H1 (cell line): ENCODE measurements at regions not wholly inside any gene's neighbourhood (a gene's known extent, or its start where the extent isn't known, plus 50 kb on each side); places are given as distances from the start of the nearest gene placed in this dataset.

Experiments used
- CTCF ChIA-PET: fragments of 300-600 bp; sonication (Branson Sonifier 250); formaldehyde crosslinking; loops from one replicate; lab custom pipeline; 2021; ENCODE audit not compliant: partially characterized antibody; lab: Charles Lee
- POLR2A ChIA-PET: fragments of 300-600 bp; sonication (Branson Sonifier 250); formaldehyde crosslinking; loops from one replicate; lab custom pipeline; 2021; ENCODE audit warnings: inconsistent platforms; ENCODE audit not compliant: partially characterized antibody; lab: Charles Lee
- DNase-seq, 2 experiments: peaks; one replicate each; pipeline versions ENCODE4 v3.0.0 to v3.0.0-alpha.2; 2010 to 2022; ENCODE audit warnings: low spot score in 2 of 2, low read depth in 1 of 2, mixed read lengths in 1 of 2
- FAIRE-seq: peaks from 2 replicates; lab custom pipeline; 2011; peaks lifted over from hg19 to GRCh38; lab: Jason Lieb, UNC
- H2AFZ ChIP-seq: 2 replicates; pipeline ENCODE4 v1.8.1; 2012; ENCODE audit warnings: low read length, inconsistent platforms
- H2AK5ac ChIP-seq: 2 replicates; pipeline ENCODE4 v1.6.1; 2013; ENCODE audit warnings: low read depth, low read length
- H2BK120ac ChIP-seq: replicated peaks from 2 replicates; pipeline ENCODE3; 2013; ENCODE audit warnings: low read depth, low read length, inconsistent platforms
- H2BK12ac ChIP-seq: 2 replicates; pipeline ENCODE4 v1.6.1; 2013; ENCODE audit warnings: low read depth, low read length
- H2BK15ac ChIP-seq: 2 replicates; pipeline ENCODE4 v1.6.1; 2013; ENCODE audit warnings: low read length
- H2BK20ac ChIP-seq: 2 replicates; pipeline ENCODE4 v1.6.1; 2013; ENCODE audit warnings: low read length
- H2BK5ac ChIP-seq: 2 replicates; pipeline ENCODE4 v1.6.1; 2013; ENCODE audit warnings: low read depth, low read length
- H3K14ac ChIP-seq: 2 replicates; pipeline ENCODE4 v1.6.1; 2013; ENCODE audit warnings: inconsistent platforms; ENCODE audit not compliant: insufficient read length
- H3K18ac ChIP-seq: 2 replicates; pipeline ENCODE4 v1.6.1; 2013; ENCODE audit warnings: low read length; ENCODE audit errors: extremely low read depth
- H3K23ac ChIP-seq: 2 replicates; pipeline ENCODE4 v1.6.1; 2013; ENCODE audit warnings: inconsistent platforms; ENCODE audit not compliant: insufficient read length
- H3K23me2 ChIP-seq: 2 replicates; pipeline ENCODE4 v1.6.1; 2013; ENCODE audit warnings: low read depth, low read length
- H3K27ac ChIP-seq: 2 replicates; pipeline ENCODE4 v1.6.1; 2011; ENCODE audit warnings: low read depth, low read length, inconsistent platforms
- H3K27me3 ChIP-seq, 4 experiments: replicated peaks in 1 of 4; 1 replicate in 1 of 4; 2 replicates in 3 of 4; pipeline versions ENCODE4 v1.6.1 to v1.8.1; 2011 to 2013; ENCODE audit warnings: low read length in 3 of 4, mild to moderate bottlenecking in 3 of 4, inconsistent platforms in 2 of 4, mixed read lengths in 2 of 4, moderate library complexity in 1 of 4; ENCODE audit not compliant: control insufficient read depth in 3 of 4, insufficient read depth in 3 of 4; ENCODE audit errors: extremely low read depth in 1 of 4
- H3K36me3 ChIP-seq, 4 experiments: 2 replicates each; pipeline versions ENCODE4 v1.6.1 to v1.8.1; 2011 to 2013; ENCODE audit warnings: mild to moderate bottlenecking in 4 of 4, low read length in 3 of 4, moderate library complexity in 2 of 4, control low read depth in 1 of 4, inconsistent platforms in 1 of 4; ENCODE audit not compliant: insufficient read depth in 4 of 4, control insufficient read depth in 2 of 4
- H3K4ac ChIP-seq: replicated peaks from 2 replicates; pipeline ENCODE3; 2013; ENCODE audit warnings: low read length, low read depth, mixed read lengths, inconsistent platforms; ENCODE audit not compliant: insufficient read length
- H3K4me1 ChIP-seq, 4 experiments: replicated peaks in 1 of 4; 1 replicate in 1 of 4; 2 replicates in 3 of 4; pipeline versions ENCODE4 v1.6.1 to v1.8.1; 2011 to 2013; ENCODE audit warnings: low read length in 3 of 4, inconsistent platforms in 2 of 4, mixed read lengths in 1 of 4; ENCODE audit not compliant: insufficient read depth in 4 of 4, control insufficient read depth in 3 of 4
- H3K4me2 ChIP-seq, 2 experiments: 2 replicates each; pipeline versions ENCODE4 v1.6.1 to v1.8.1; 2011 to 2013; ENCODE audit warnings: low read depth in 2 of 2, low read length in 2 of 2, control low read depth in 1 of 2, inconsistent platforms in 1 of 2, mild to moderate bottlenecking in 1 of 2; ENCODE audit not compliant: insufficient read depth in 1 of 2
- H3K4me3 ChIP-seq, 4 experiments: fragments of 200-600, 300-600 bp in 1 of 4; sonication (generic), shearing (Covaris generic), sonication (Bioruptor Twin) in 1 of 4; 2 replicates each; pipeline versions ENCODE4 v1.5.1 to v1.8.1; 2011 to 2016; ENCODE audit warnings: low read length in 4 of 4, low read depth in 3 of 4, control low read depth in 2 of 4, inconsistent platforms in 2 of 4, mild to moderate bottlenecking in 2 of 4, mixed read lengths in 1 of 4, moderate library complexity in 1 of 4; ENCODE audit not compliant: insufficient read depth in 2 of 4; ENCODE audit errors: extremely low read depth in 1 of 4
- H3K56ac ChIP-seq: replicated peaks from 2 replicates; pipeline ENCODE3; 2013; ENCODE audit warnings: low read depth, mild to moderate bottlenecking, mixed read lengths, low read length, inconsistent platforms; ENCODE audit not compliant: insufficient read length
- H3K79me1 ChIP-seq: 2 replicates; pipeline ENCODE4 v1.6.1; 2013; ENCODE audit warnings: low read depth, low read length, control low read depth
- H3K79me2 ChIP-seq, 2 experiments: 2 replicates each; pipeline versions ENCODE4 v1.6.1 to v1.8.1; 2012 to 2013; ENCODE audit warnings: low read length in 2 of 2, mild to moderate bottlenecking in 2 of 2, inconsistent platforms in 1 of 2; ENCODE audit not compliant: insufficient read depth in 2 of 2, control insufficient read depth in 1 of 2
- H3K9ac ChIP-seq, 4 experiments: replicated peaks in 1 of 4; 1 replicate in 1 of 4; 2 replicates in 3 of 4; pipeline versions ENCODE4 v1.6.1 to v1.8.1; 2011 to 2013; ENCODE audit warnings: low read depth in 3 of 4, low read length in 3 of 4, control low read depth in 2 of 4, mild to moderate bottlenecking in 2 of 4, moderate library complexity in 2 of 4, inconsistent platforms in 1 of 4; ENCODE audit errors: extremely low read depth in 1 of 4
- H3K9me3 ChIP-seq, 2 experiments: 2 replicates each; pipeline versions ENCODE4 v1.6.1 to v1.8.1; 2012 to 2013; ENCODE audit warnings: mild to moderate bottlenecking in 2 of 2, moderate library complexity in 2 of 2, control low read depth in 1 of 2, inconsistent platforms in 1 of 2, low read depth in 1 of 2, low read length in 1 of 2, mixed read lengths in 1 of 2; ENCODE audit not compliant: insufficient read depth in 2 of 2
- H4K20me1 ChIP-seq, 2 experiments: replicated peaks in 1 of 2; 2 replicates each; pipeline versions ENCODE3 to v1.8.1; 2011 to 2013; ENCODE audit warnings: inconsistent platforms in 2 of 2, low read length in 2 of 2, mild to moderate bottlenecking in 1 of 2; ENCODE audit not compliant: insufficient read depth in 2 of 2, control insufficient read depth in 1 of 2
- H4K5ac ChIP-seq: 2 replicates; pipeline ENCODE4 v1.6.1; 2013; ENCODE audit warnings: low read length, low read depth, mixed read lengths, inconsistent platforms; ENCODE audit not compliant: insufficient read length
- H4K8ac ChIP-seq: 2 replicates; pipeline ENCODE4 v1.8.0; 2013; ENCODE audit warnings: mild to moderate bottlenecking, moderate library complexity, low read length, inconsistent platforms; ENCODE audit not compliant: insufficient read depth; ENCODE audit errors: extremely low read depth
- H4K91ac ChIP-seq: replicated peaks from 2 replicates; pipeline ENCODE3; 2013; ENCODE audit warnings: low read length, mixed read lengths, inconsistent platforms; ENCODE audit not compliant: insufficient read length
- BCL11A ChIP-seq, 2 experiments: IDR thresholded peaks; one replicate each; pipeline ENCODE4 v1.6.1; 2011; ENCODE audit warnings: low read depth in 2 of 2, low read length in 2 of 2, mild to moderate bottlenecking in 2 of 2
- CHD2 ChIP-seq: IDR thresholded peaks from 2 replicates; pipeline ENCODE4 v1.6.1; 2012; ENCODE audit warnings: low read length, improper control_type of control experiment
- CREB1 ChIP-seq: IDR thresholded peaks from 2 replicates; pipeline ENCODE4 v1.6.1; 2012; ENCODE audit warnings: inconsistent platforms
- EZH2 ChIP-seq: fragments of 200-600 bp; sonication (generic); IDR thresholded peaks from 2 replicates; pipeline ENCODE4 v1.7.1; 2012; ENCODE audit warnings: low read depth, mild to moderate bottlenecking, moderate library complexity, low read length, inconsistent platforms; ENCODE audit not compliant: severe bottlenecking
- NANOG ChIP-seq: IDR thresholded peaks from 2 replicates; pipeline ENCODE4 v1.6.1; 2011; ENCODE audit warnings: low read length, low read depth, mild to moderate bottlenecking, inconsistent platforms; ENCODE audit not compliant: insufficient read depth, poor library complexity, severe bottlenecking
- POLR2A ChIP-seq, 2 experiments: IDR thresholded peaks; 1 replicate in 1 of 2; 2 replicates in 1 of 2; pipeline ENCODE4 v1.6.1; 2011; ENCODE audit warnings: low read depth in 2 of 2, low read length in 2 of 2, mild to moderate bottlenecking in 2 of 2; ENCODE audit errors: control extremely low read depth in 1 of 2
- POLR2AphosphoS5 ChIP-seq: IDR thresholded peaks from 2 replicates; pipeline ENCODE4 v1.6.1; 2011; ENCODE audit warnings: low read depth, low read length
- RFX5 ChIP-seq: IDR thresholded peaks from 2 replicates; pipeline ENCODE4 v1.6.1; 2011; ENCODE audit warnings: low read depth, low read length, improper control_type of control experiment, borderline replicate concordance
- RNF2 ChIP-seq: fragments of 200-900, 300-1000 bp; sonication (generic); IDR thresholded peaks from 2 replicates; pipeline ENCODE4 v1.7.1; 2016; ENCODE audit warnings: borderline replicate concordance, low read depth, mild to moderate bottlenecking, antibody characterized with exemption, low read length; ENCODE audit not compliant: poor library complexity, severe bottlenecking; ENCODE audit errors: missing control alignments
- RXRA ChIP-seq: IDR thresholded peaks from 2 replicates; pipeline ENCODE4 v1.6.1; 2011; ENCODE audit warnings: low read depth, mild to moderate bottlenecking, low read length, moderate library complexity; ENCODE audit not compliant: insufficient read depth
- SIX5 ChIP-seq: IDR thresholded peaks from 2 replicates; pipeline ENCODE4 v1.6.1; 2011; ENCODE audit warnings: mild to moderate bottlenecking, low read depth, low read length
- SUZ12 ChIP-seq: fragments of 200-600 bp; sonication (generic); IDR thresholded peaks from 2 replicates; pipeline ENCODE4 v1.6.1; 2012; ENCODE audit warnings: mild to moderate bottlenecking, inconsistent platforms, low read length, moderate library complexity, mixed read lengths
- TCF12 ChIP-seq: IDR thresholded peaks from 2 replicates; pipeline ENCODE4 v1.6.1; 2011; ENCODE audit warnings: low read depth, mild to moderate bottlenecking, low read length
- WGBS, 2 experiments: shearing (Covaris generic) in 1 of 2; methylation state at CpG; one replicate each; pipeline versions ENCODE4 v1.1.6 to v1.1.7; 2013 to 2015; ENCODE audit warnings: low lambda C conversion rate in 2 of 2, mixed read lengths in 2 of 2, inconsistent platforms in 1 of 2, low coverage in 1 of 2, missing lambda C conversion rate in 1 of 2; ENCODE audit not compliant: insufficient replicate concordance in 2 of 2, insufficient coverage in 1 of 2, insufficient read length in 1 of 2; ENCODE audit errors: extremely low coverage in 1 of 2, missing lambda C conversion rate in 1 of 2; 5-methylcytosine and 5-hydroxymethylcytosine counted together

DNA sequence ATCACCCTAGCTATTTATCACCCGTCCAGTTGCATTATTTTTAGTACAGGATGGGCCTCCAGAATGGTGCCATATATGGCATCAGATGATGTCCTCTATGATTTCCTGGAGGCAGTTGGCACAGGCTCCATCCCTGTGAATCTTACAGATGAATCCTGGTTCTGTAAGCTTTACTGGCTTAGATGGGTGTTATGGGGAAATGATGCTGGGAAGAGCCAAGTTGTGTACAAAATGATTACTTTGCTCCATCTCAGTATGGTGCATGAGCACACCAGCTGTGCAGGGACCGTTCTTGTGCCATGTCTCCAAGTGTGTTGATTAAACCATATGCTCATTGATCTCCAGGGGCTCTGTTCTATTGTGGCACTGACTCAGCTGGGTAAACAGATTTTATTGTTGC is 755.7 kb downstream of the TLR4 start:
- Histone ChIP-seq H3K4me2 (no peak overlapping the region), H4K8ac (no peak overlapping the region), H3K18ac (no peak overlapping the region), H3K4ac (no peak overlapping the region), H3K27me3 (no peaks in the 10 kb centered on the region), H4K20me1 (no peaks in the 10 kb centered on the region), H3K56ac (no peak overlapping the region), H2BK120ac (no peak overlapping the region), H3K79me1 (no peaks in the 10 kb centered on the region), H3K9ac (no peak overlapping the region), H4K5ac (no peak overlapping the region), H3K14ac (no peak overlapping the region), H2BK15ac (no peak overlapping the region), H2BK20ac (no peak overlapping the region), H2BK12ac (no peak overlapping the region), H3K36me3 (no peaks in the 10 kb centered on the region), H2BK5ac (no peak overlapping the region), H3K79me2 (no peaks in the 10 kb centered on the region), H3K9me3 (no peaks in the 10 kb centered on the region), H2AFZ (no peak overlapping the region), H3K23me2 (no peaks in the 10 kb centered on the region), H3K27ac (no peak overlapping the region), H4K91ac (no peak overlapping the region), H2AK5ac (no peak overlapping the region), H3K4me1 (peaks cover 0 to 2% (median 0%) of the 10 kb centered on the region in 4 experiments; a peak in 2 of 7 replicates), H3K23ac (no peak overlapping the region), H3K4me3 (no peak overlapping the region)
- no peak for DNase-seq
- whole genome bisulfite sequencing, 2 experiments: 84% methylated on average over 2 of the region's 2 CpGs; no CpG with 5 or more reads in 1 of the 2 experiments
- ChIA-PET POLR2A (no interaction called here), CTCF (interaction anchor here (1.5 kb wide), 1 partner anchor 14 kb away, joined by 3 read pairs; no protein-coding TSS in a partner anchor)
- no peak for FAIRE-seq
- TF ChIP-seq RXRA (no peak), POLR2A (IDR thresholded peaks at IDR 0.05; ENCODE audit: control extremely low read depth in 1 of 2, low read depth in 2 of 2, low read length in 2 of 2) (no peak), POLR2AphosphoS5 (no peak), RFX5 (no peak), TCF12 (no peak), SUZ12 (no peak), CHD2 (no peak), SIX5 (no peak), BCL11A (IDR thresholded peaks at IDR 0.05; ENCODE audit: low read depth in 2 of 2, low read length in 2 of 2) (no peak), RNF2 (no peak), CREB1 (no peak), NANOG (no peak), EZH2 (no peak)
